H9 (cell line): ENCODE measurements at regions not wholly inside any gene's neighbourhood (a gene's known extent, or its start where the extent isn't known, plus 50 kb on each side); places are given as distances from the start of the nearest gene placed in this dataset.
A peak's percentile ranks its signal among the peaks of the same experiment; 100 is the strongest.

Experiments used
- DNase-seq: peaks from one replicate; pipeline ENCODE4 v3.0.0-alpha.2; 2017
- H2AFZ ChIP-seq: one replicate; pipeline ENCODE4 v1.6.1; 2013; ENCODE audit warnings: mild to moderate bottlenecking, low read length, control low read depth, moderate library complexity
- H2AK5ac ChIP-seq: 2 replicates; pipeline ENCODE4 v1.6.1; 2013; ENCODE audit warnings: low read length, control low read depth, mixed read lengths; ENCODE audit not compliant: insufficient read length
- H2BK120ac ChIP-seq: one replicate; pipeline ENCODE4 v1.6.1; 2013; ENCODE audit warnings: low read depth, mild to moderate bottlenecking, low read length, control low read depth, inconsistent platforms; ENCODE audit not compliant: poor library complexity, severe bottlenecking
- H2BK12ac ChIP-seq: 2 replicates; pipeline ENCODE4 v1.6.1; 2013; ENCODE audit warnings: low read length, control low read depth, mixed read lengths, low read depth; ENCODE audit not compliant: insufficient read length
- H2BK15ac ChIP-seq: 2 replicates; pipeline ENCODE4 v1.6.1; 2013; ENCODE audit warnings: low read depth, low read length, control low read depth
- H2BK20ac ChIP-seq: one replicate; pipeline ENCODE4 v1.6.1; 2013; ENCODE audit warnings: low read depth, mild to moderate bottlenecking, low read length, control low read depth, inconsistent platforms; ENCODE audit not compliant: poor library complexity, severe bottlenecking
- H2BK5ac ChIP-seq: 2 replicates; pipeline ENCODE4 v1.6.1; 2013; ENCODE audit warnings: low read length, control low read depth, mixed read lengths; ENCODE audit not compliant: insufficient read length
- H3K14ac ChIP-seq: 2 replicates; pipeline ENCODE4 v1.6.1; 2013; ENCODE audit warnings: low read length, control low read depth; ENCODE audit not compliant: insufficient read depth
- H3K18ac ChIP-seq: 2 replicates; pipeline ENCODE4 v1.6.1; 2013; ENCODE audit warnings: low read depth, mild to moderate bottlenecking, mixed read lengths, low read length, control low read depth; ENCODE audit not compliant: insufficient read length
- H3K23ac ChIP-seq: 2 replicates; pipeline ENCODE4 v1.6.1; 2013; ENCODE audit warnings: low read length, control low read depth, mixed read lengths, low read depth; ENCODE audit not compliant: insufficient read length
- H3K23me2 ChIP-seq: 2 replicates; pipeline ENCODE4 v1.6.1; 2013; ENCODE audit warnings: low read depth, mild to moderate bottlenecking, mixed read lengths, low read length, control low read depth; ENCODE audit not compliant: insufficient read length, poor library complexity, severe bottlenecking
- H3K27ac ChIP-seq: 2 replicates; pipeline ENCODE4 v1.5.1; 2013; ENCODE audit warnings: low read length, control low read depth, mixed read lengths, low read depth; ENCODE audit not compliant: insufficient read length
- H3K27me3 ChIP-seq: 2 replicates; pipeline ENCODE4 v1.6.1; 2013; ENCODE audit warnings: low read length, control low read depth, inconsistent platforms; ENCODE audit not compliant: insufficient read depth
- H3K4ac ChIP-seq: 2 replicates; pipeline ENCODE4 v1.6.1; 2013; ENCODE audit warnings: low read depth, mild to moderate bottlenecking, control low read depth, inconsistent platforms, low read length, moderate library complexity
- H3K4me1 ChIP-seq: 2 replicates; pipeline ENCODE4 v1.6.1; 2013; ENCODE audit warnings: low read length, control low read depth, inconsistent platforms; ENCODE audit not compliant: insufficient read depth
- H3K4me2 ChIP-seq: 2 replicates; pipeline ENCODE4 v1.6.1; 2013; ENCODE audit warnings: low read length, control low read depth, mixed read lengths; ENCODE audit not compliant: insufficient read length, insufficient read depth
- H3K56ac ChIP-seq: 2 replicates; pipeline ENCODE4 v1.6.1; 2013; ENCODE audit warnings: low read depth, mild to moderate bottlenecking, mixed read lengths, low read length, control low read depth; ENCODE audit not compliant: insufficient read length
- H3K79me1 ChIP-seq: 2 replicates; pipeline ENCODE4 v1.6.1; 2013; ENCODE audit warnings: low read depth, mild to moderate bottlenecking, moderate library complexity, low read length, control low read depth, inconsistent platforms; ENCODE audit not compliant: insufficient read depth, poor library complexity, severe bottlenecking
- H3K79me2 ChIP-seq: 2 replicates; pipeline ENCODE4 v1.6.1; 2013; ENCODE audit warnings: low read length, control low read depth, inconsistent platforms; ENCODE audit not compliant: insufficient read depth
- H3K9ac ChIP-seq: 2 replicates; pipeline ENCODE4 v1.6.1; 2013; ENCODE audit warnings: low read length, control low read depth, mixed read lengths; ENCODE audit not compliant: insufficient read length; ENCODE audit errors: extremely low read depth
- H3K9me3 ChIP-seq: one replicate; pipeline ENCODE4 v1.6.1; 2013; ENCODE audit warnings: low read depth, low read length, inconsistent platforms; ENCODE audit not compliant: control insufficient read depth
- H3T11ph ChIP-seq: one replicate; pipeline ENCODE4 v1.6.1; 2013; ENCODE audit warnings: mild to moderate bottlenecking, low read length, control low read depth, inconsistent platforms
- H4K20me1 ChIP-seq: one replicate; pipeline ENCODE4 v1.6.1; 2013; ENCODE audit not compliant: control insufficient read depth, insufficient read length, insufficient read depth
- H4K5ac ChIP-seq: 2 replicates; pipeline ENCODE4 v1.6.1; 2013; ENCODE audit warnings: low read depth, mild to moderate bottlenecking, mixed read lengths, low read length, control low read depth; ENCODE audit not compliant: insufficient read length
- H4K8ac ChIP-seq: replicated peaks from 2 replicates; pipeline ENCODE4 v1.6.1; 2013; ENCODE audit warnings: low read length, control low read depth, mixed read lengths, low read depth; ENCODE audit not compliant: insufficient read length
- H4K91ac ChIP-seq: 2 replicates; pipeline ENCODE4 v1.6.1; 2013; ENCODE audit warnings: low read depth, mild to moderate bottlenecking, moderate library complexity, mixed read lengths, low read length, control low read depth; ENCODE audit not compliant: insufficient read length
- H3K27ac Mint-ChIP-seq, 3 experiments: 2 replicates in 2 of 3; 3 replicates in 1 of 3; pipeline ENCODE4 v1.8.0; 2020 to 2021; ENCODE audit warnings: mixed read lengths in 3 of 3, mild to moderate bottlenecking in 1 of 3, moderate library complexity in 1 of 3
- H3K27me3 Mint-ChIP-seq: 2 replicates; pipeline ENCODE4 v1.8.0; 2021; ENCODE audit warnings: low read depth, mild to moderate bottlenecking, moderate library complexity, mixed read lengths
- H3K36me3 Mint-ChIP-seq, 3 experiments: 2 replicates in 2 of 3; 3 replicates in 1 of 3; pipeline ENCODE4 v1.8.0; 2020 to 2021; ENCODE audit warnings: low read depth in 3 of 3, mixed read lengths in 3 of 3; ENCODE audit not compliant: insufficient read depth in 1 of 3
- H3K4me1 Mint-ChIP-seq, 2 experiments: 2 replicates each; pipeline ENCODE4 v1.8.0; 2020; ENCODE audit warnings: mixed read lengths in 2 of 2
- H3K4me3 Mint-ChIP-seq, 2 experiments: 2 replicates in 1 of 2; 3 replicates in 1 of 2; pipeline ENCODE4 v1.8.0; 2020 to 2021; ENCODE audit warnings: mild to moderate bottlenecking in 2 of 2, mixed read lengths in 2 of 2, moderate library complexity in 1 of 2
- H3K9me3 Mint-ChIP-seq, 2 experiments: 2 replicates in 1 of 2; 3 replicates in 1 of 2; pipeline ENCODE4 v1.8.0; 2020; ENCODE audit warnings: mild to moderate bottlenecking in 2 of 2, mixed read lengths in 2 of 2, moderate library complexity in 1 of 2
- WGBS: extraction: QIAGEN DNeasy Blood & Tissue Kit; methylation state at CpG from one replicate; pipeline ENCODE4 v1.1.7; 2013; ENCODE audit warnings: missing lambda C conversion rate, low lambda C conversion rate, mixed read lengths; ENCODE audit not compliant: insufficient read length; ENCODE audit errors: extremely low coverage; 5-methylcytosine and 5-hydroxymethylcytosine counted together
- TF ChIP-seq, protein P1 (sequence below): fragments of 200-600 bp; sonication (generic); conservative IDR thresholded peaks from 3 replicates; pipeline ENCODE4 v1.8.0; 2021; ENCODE audit warnings: antibody characterized with exemption, mild to moderate bottlenecking

DNA sequence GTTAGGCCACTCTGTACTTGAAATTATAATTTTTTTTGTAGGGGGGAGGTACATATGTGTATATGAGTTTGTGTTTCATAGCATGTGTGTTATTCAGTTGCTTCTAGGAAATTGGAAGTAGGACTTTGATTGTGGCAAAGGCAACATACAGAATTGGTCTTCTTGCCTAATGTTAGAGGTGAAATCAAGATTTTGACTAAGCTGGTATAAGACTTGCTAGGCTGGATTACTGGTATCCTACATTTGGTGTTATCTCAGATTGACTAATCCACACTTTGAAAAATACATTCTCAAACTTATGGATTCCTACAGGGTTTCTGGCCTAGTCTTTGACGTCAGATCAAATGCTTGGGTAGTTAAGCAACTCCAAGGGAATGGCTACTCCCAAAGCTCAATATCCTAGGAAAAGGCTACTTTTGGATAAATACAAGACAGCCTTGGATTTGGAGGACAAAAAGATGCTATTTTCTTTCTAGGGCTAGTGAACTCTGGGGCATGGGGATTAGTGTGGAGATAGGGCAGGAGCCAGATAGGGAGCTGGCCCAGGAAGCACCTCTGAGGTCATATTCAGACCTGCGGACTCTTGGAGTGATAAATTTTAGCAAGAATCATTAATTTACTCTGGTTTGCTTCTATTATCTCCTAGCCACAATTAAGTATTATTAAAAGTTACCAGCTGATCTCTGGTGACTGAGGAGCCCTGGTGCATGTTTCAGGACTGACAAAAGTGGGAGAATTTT, 144.0 kb upstream of the RPS23 start:
- H3K18ac ChIP-seq, result no peak overlapping the region
- Mint-ChIP-seq H3K36me3 (peaks cover 0 to 4% (median 0%) of the 10 kb centered on the region in 3 experiments; a peak in 3 of 7 replicates), H3K4me1 (peaks cover 25 to 26% of the 10 kb centered on the region in 2 experiments), H3K4me3 (no peak overlapping the region), H3K27me3 (no peaks in the 10 kb centered on the region), H3K9me3 (peaks cover 2 to 6% of the 10 kb centered on the region in 2 experiments; a peak in 4 of 5 replicates), H3K27ac (peak overlapping the region in 1 of 3 experiments; percentile 15; a peak in 1 of 7 replicates)
- no peaks in the 10 kb centered on the region; the same call in 1 of the 2 replicates for H3K4me1 ChIP-seq
- no peak overlapping the region for H3K56ac ChIP-seq
- H3K4ac ChIP-seq, result no peak overlapping the region
- H4K20me1 ChIP-seq, result no peaks in the 10 kb centered on the region
- TF ChIP-seq, protein P1, sequence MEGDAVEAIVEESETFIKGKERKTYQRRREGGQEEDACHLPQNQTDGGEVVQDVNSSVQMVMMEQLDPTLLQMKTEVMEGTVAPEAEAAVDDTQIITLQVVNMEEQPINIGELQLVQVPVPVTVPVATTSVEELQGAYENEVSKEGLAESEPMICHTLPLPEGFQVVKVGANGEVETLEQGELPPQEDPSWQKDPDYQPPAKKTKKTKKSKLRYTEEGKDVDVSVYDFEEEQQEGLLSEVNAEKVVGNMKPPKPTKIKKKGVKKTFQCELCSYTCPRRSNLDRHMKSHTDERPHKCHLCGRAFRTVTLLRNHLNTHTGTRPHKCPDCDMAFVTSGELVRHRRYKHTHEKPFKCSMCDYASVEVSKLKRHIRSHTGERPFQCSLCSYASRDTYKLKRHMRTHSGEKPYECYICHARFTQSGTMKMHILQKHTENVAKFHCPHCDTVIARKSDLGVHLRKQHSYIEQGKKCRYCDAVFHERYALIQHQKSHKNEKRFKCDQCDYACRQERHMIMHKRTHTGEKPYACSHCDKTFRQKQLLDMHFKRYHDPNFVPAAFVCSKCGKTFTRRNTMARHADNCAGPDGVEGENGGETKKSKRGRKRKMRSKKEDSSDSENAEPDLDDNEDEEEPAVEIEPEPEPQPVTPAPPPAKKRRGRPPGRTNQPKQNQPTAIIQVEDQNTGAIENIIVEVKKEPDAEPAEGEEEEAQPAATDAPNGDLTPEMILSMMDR, result no peak
- no peak overlapping the region for H3K14ac ChIP-seq
- no peak overlapping the region for H3K9ac ChIP-seq
- no peak overlapping the region for H3K4me2 ChIP-seq
- DNase-seq, result no peak
- H3K27me3 ChIP-seq, result no peaks in the 10 kb centered on the region
- H3K23ac ChIP-seq, result no peak overlapping the region
- H2BK20ac ChIP-seq, result no peak overlapping the region
- no peak overlapping the region for H2AK5ac ChIP-seq
- H3K9me3 ChIP-seq, result no peaks in the 10 kb centered on the region
- no peaks in the 10 kb centered on the region for H3K23me2 ChIP-seq
- H3K79me1 ChIP-seq, result no peaks in the 10 kb centered on the region
- H3K27ac ChIP-seq, result no peak overlapping the region
- H3K79me2 ChIP-seq, result no peaks in the 10 kb centered on the region
- no peak overlapping the region for H4K5ac ChIP-seq
- no peak overlapping the region for H2BK12ac ChIP-seq
- no peak overlapping the region for H2BK120ac ChIP-seq
- H2BK5ac ChIP-seq, result no peak overlapping the region
- H4K8ac ChIP-seq, result no peak overlapping the region
- H2AFZ ChIP-seq, result no peak overlapping the region
- H3T11ph ChIP-seq, result no peak overlapping the region
- H4K91ac ChIP-seq, result no peak overlapping the region
- no CpG with 5 or more reads among the region's 2 CpGs for WGBS
- H2BK15ac ChIP-seq, result no peak overlapping the region
